Gastrocnemius medialis (tissue), 4 donors: ENCODE measurements at regions not wholly inside any gene's neighbourhood (a gene's known extent, or its start where the extent isn't known, plus 50 kb on each side); places are given as distances from the start of the nearest gene placed in this dataset.

Experiments
- ATAC-seq, 2 donors: fragments of 150-250 bp; one replicate each; pipeline ENCODE4 v1.9.1; 2016
- DNase-seq, 2 donors: peaks; one replicate each; pipeline ENCODE4 v3.0.0-alpha.2; 2019
- H3K27ac ChIP-seq, 4 donors: fragments of 200-600 bp; sonication (generic); 1 replicate in 1 of 4; 2 replicates in 3 of 4; pipeline ENCODE4 v1.5.1; 2016 to 2018; ENCODE audit warnings: mild to moderate bottlenecking in 2 of 4, moderate library complexity in 1 of 4
- H3K27me3 ChIP-seq, 3 donors: fragments of 200-600 bp; sonication (generic) in 2 of 3; 1 replicate in 1 of 3; 2 replicates in 2 of 3; pipeline versions ENCODE4 v1.5.1 to v1.6.0; 2016 to 2019; ENCODE audit warnings: mild to moderate bottlenecking in 1 of 3, moderate library complexity in 1 of 3
- H3K36me3 ChIP-seq, 2 donors: fragments of 200-600 bp; sonication (generic) in 1 of 2; one replicate each; pipeline ENCODE4 v1.5.1; 2017 to 2018
- H3K4me1 ChIP-seq, 2 donors: fragments of 200-600 bp; sonication (generic) in 1 of 2; one replicate each; pipeline ENCODE4 v1.5.1; 2016 to 2017; ENCODE audit warnings: mild to moderate bottlenecking in 2 of 2
- H3K4me3 ChIP-seq, 4 donors: fragments of 200-600 bp; sonication (generic) in 3 of 4; 1 replicate in 1 of 4; 2 replicates in 3 of 4; pipeline ENCODE4 v1.5.1; 2016 to 2019; ENCODE audit warnings: mild to moderate bottlenecking in 2 of 4
- H3K9me3 ChIP-seq, 3 donors: fragments of 200-600 bp; sonication (generic) in 2 of 3; 1 replicate in 1 of 3; 2 replicates in 2 of 3; pipeline ENCODE4 v1.5.1; 2016 to 2019
- CTCF ChIP-seq, 5 experiments: fragments of 450-650 bp in 3 of 5; fragments of 200-600 bp in 2 of 5; sonication (generic) in 2 of 5; IDR thresholded peaks in 4 of 5; conservative IDR thresholded peaks in 1 of 5; 1 replicate in 4 of 5; 2 replicates in 1 of 5; pipeline ENCODE4 v1.5.1; 2016 to 2019; ENCODE audit warnings: antibody characterized with exemption in 5 of 5, mild to moderate bottlenecking in 3 of 5, moderate library complexity in 3 of 5
- POLR2A ChIP-seq, 2 donors: fragments of 450-650 bp; IDR thresholded peaks; one replicate each; pipeline ENCODE4 v1.6.1; 2017; ENCODE audit warnings: antibody characterized with exemption in 2 of 2, mild to moderate bottlenecking in 2 of 2, moderate library complexity in 2 of 2
- in situ Hi-C, 4 donors: fragments of 200-750 bp; cut with MboI; loops; one replicate each; pipeline versions ENCODE4 v1.15.0 to v1.8.0; 2017; ENCODE audit warnings: low sequenced_read_pairs in 4 of 4
- intact Hi-C: fragments of 100-400 bp; cut with DNase I; formaldehyde crosslinking; loops from one replicate; pipeline ENCODE4 v1.15.1; 2023; ENCODE audit warnings: low total_unique reads

- H3K9me3 ChIP-seq = no peaks in the 10 kb centered on the region
- H3K36me3 ChIP-seq = no peaks in the 10 kb centered on the region
- TF ChIP-seq CTCF (IDR thresholded peaks at IDR 0.05 in 4 of 5, conservative IDR thresholded peaks at IDR 0.05 in 1 of 5) = no peak
- no peak for TF ChIP-seq POLR2A (IDR thresholded peaks at IDR 0.05)
- H3K4me3 ChIP-seq = no peak overlapping the region
- intact Hi-C loops (no loop called here), in situ Hi-C loops (no loop called here)
- ATAC-seq (no peak), DNase-seq (no peak)
- H3K27ac ChIP-seq = no peak overlapping the region
- no peaks in the 10 kb centered on the region for H3K4me1 ChIP-seq
- H3K27me3 ChIP-seq = no peaks in the 10 kb centered on the region
Observed at GRCh38 chr11:109788948-109789490, 304.2 kb upstream of the ZC3H12C start.

- in situ Hi-C loops (no loop called here), intact Hi-C loops (no loop called here)
- DNase-seq = no peak
- no peak overlapping the region for H3K27ac ChIP-seq
- ATAC-seq = no peak
- TF ChIP-seq POLR2A (IDR thresholded peaks at IDR 0.05) = no peak
- TF ChIP-seq CTCF (IDR thresholded peaks at IDR 0.05 in 4 of 5, conservative IDR thresholded peaks at IDR 0.05 in 1 of 5) = no peak
- H3K4me1 ChIP-seq = no peaks in the 10 kb centered on the region
- no peaks in the 10 kb centered on the region for H3K36me3 ChIP-seq
- H3K4me3 ChIP-seq = no peak overlapping the region
- H3K27me3 ChIP-seq = no peaks in the 10 kb centered on the region
- H3K9me3 ChIP-seq = no peaks in the 10 kb centered on the region
Observed at GRCh38 chr11:109789901-109790300, 303.3 kb upstream of the ZC3H12C start.

- Histone ChIP-seq H3K4me1 (no peaks in the 10 kb centered on the region), H3K27me3 (no peaks in the 10 kb centered on the region), H3K4me3 (no peak overlapping the region), H3K27ac (no peak overlapping the region), H3K36me3 (no peaks in the 10 kb centered on the region), H3K9me3 (no peaks in the 10 kb centered on the region)
- TF ChIP-seq POLR2A (IDR thresholded peaks at IDR 0.05) = no peak
- no peak for TF ChIP-seq CTCF (IDR thresholded peaks at IDR 0.05 in 4 of 5, conservative IDR thresholded peaks at IDR 0.05 in 1 of 5)
- intact Hi-C loops (no loop called here), in situ Hi-C loops (no loop called here)
- DNase-seq (no peak), ATAC-seq (no peak)
Observed at GRCh38 chr11:109791337-109791736, 301.9 kb upstream of the ZC3H12C start.

- ATAC-seq (no peak), DNase-seq (no peak)
- TF ChIP-seq POLR2A (IDR thresholded peaks at IDR 0.05) (no peak), CTCF (IDR thresholded peaks at IDR 0.05 in 4 of 5, conservative IDR thresholded peaks at IDR 0.05 in 1 of 5) (no peak)
- no peak overlapping the region for H3K4me3 ChIP-seq
- H3K4me1 ChIP-seq = no peaks in the 10 kb centered on the region
- no peaks in the 10 kb centered on the region for H3K36me3 ChIP-seq
- no peak overlapping the region for H3K27ac ChIP-seq
- in situ Hi-C loops (no loop called here), intact Hi-C loops (no loop called here)
- H3K27me3 ChIP-seq = no peaks in the 10 kb centered on the region
- no peaks in the 10 kb centered on the region for H3K9me3 ChIP-seq
Observed at GRCh38 chr11:109794501-109794900, 298.7 kb upstream of the ZC3H12C start.

GRCh38 chr11:109795234-109795633 is 298.0 kb upstream of the ZC3H12C start:
- Histone ChIP-seq H3K4me3 (no peak overlapping the region), H3K4me1 (no peaks in the 10 kb centered on the region), H3K36me3 (no peaks in the 10 kb centered on the region), H3K9me3 (no peaks in the 10 kb centered on the region), H3K27me3 (no peaks in the 10 kb centered on the region), H3K27ac (no peak overlapping the region)
- DNase-seq (no peak), ATAC-seq (no peak)
- TF ChIP-seq CTCF (IDR thresholded peaks at IDR 0.05 in 4 of 5, conservative IDR thresholded peaks at IDR 0.05 in 1 of 5) (no peak), POLR2A (IDR thresholded peaks at IDR 0.05) (no peak)
- intact Hi-C loops = no loop called here
- in situ Hi-C loops = no loop called here
